ENCODE measurements at regions not wholly inside any gene's neighbourhood (a gene's known extent, or its start where the extent isn't known, plus 50 kb on each side); places are given as distances from the start of the nearest gene placed in this dataset.

- WGBS = 95% methylated on average over 1 of the region's 1 CpG
- no peaks in the 10 kb centered on the region for H3K27me3 ChIP-seq (ENCODE audit: control insufficient read depth in 2 of 2, insufficient read depth in 1 of 2, low read length in 1 of 2)
- no peak overlapping the region for H3K4me3 ChIP-seq (ENCODE audit: low read length in 2 of 2)
- H3K4me1 ChIP-seq (ENCODE audit: control insufficient read depth in 2 of 2, insufficient read depth in 2 of 2, low read length in 2 of 2) = no peaks in the 10 kb centered on the region
- H3K36me3 ChIP-seq (ENCODE audit: control insufficient read depth in 2 of 2, insufficient read depth in 2 of 2, low read length in 1 of 2) = no peaks in the 10 kb centered on the region
- H3K9me3 ChIP-seq (ENCODE audit: control insufficient read depth in 2 of 2, insufficient read depth in 1 of 2, low read length in 1 of 2) = no peaks in the 10 kb centered on the region
- H3K27ac ChIP-seq (ENCODE audit: low read depth in 1 of 2, low read length in 1 of 2) = no peak overlapping the region
- DNase-seq (ENCODE audit: low read depth in 6 of 9, low spot score in 9 of 9) = no peak
These were observed 833.9 kb downstream of the TUSC7 start for GRCh38 chr3:117543521-117543920.

- H3K36me3 ChIP-seq (ENCODE audit: control insufficient read depth in 2 of 2, insufficient read depth in 2 of 2, low read length in 1 of 2) = no peaks in the 10 kb centered on the region
- no peaks in the 10 kb centered on the region for H3K9me3 ChIP-seq (ENCODE audit: control insufficient read depth in 2 of 2, insufficient read depth in 1 of 2, low read length in 1 of 2)
- 90% methylated on average over 4 of the region's 4 CpGs for WGBS
- H3K4me3 ChIP-seq (ENCODE audit: low read length in 2 of 2) = no peak overlapping the region
- no peak overlapping the region for H3K27ac ChIP-seq (ENCODE audit: low read depth in 1 of 2, low read length in 1 of 2)
- H3K4me1 ChIP-seq (ENCODE audit: control insufficient read depth in 2 of 2, insufficient read depth in 2 of 2, low read length in 2 of 2) = no peaks in the 10 kb centered on the region
- DNase-seq (ENCODE audit: low read depth in 6 of 9, low spot score in 9 of 9) = no peak
- no peaks in the 10 kb centered on the region for H3K27me3 ChIP-seq (ENCODE audit: control insufficient read depth in 2 of 2, insufficient read depth in 1 of 2, low read length in 1 of 2)
These were observed 835.9 kb downstream of the TUSC7 start for GRCh38 chr3:117545484-117545883.

GRCh38 chr3:117547956-117548550, 838.5 kb downstream of the TUSC7 start:
- no peak for DNase-seq (ENCODE audit: low read depth in 6 of 9, low spot score in 9 of 9)
- H3K27me3 ChIP-seq (ENCODE audit: control insufficient read depth in 2 of 2, insufficient read depth in 1 of 2, low read length in 1 of 2) = no peaks in the 10 kb centered on the region
- 91% methylated on average over 2 of the region's 2 CpGs for WGBS
- no peak overlapping the region for H3K27ac ChIP-seq (ENCODE audit: low read depth in 1 of 2, low read length in 1 of 2)
- no peak overlapping the region for H3K4me3 ChIP-seq (ENCODE audit: low read length in 2 of 2)
- no peaks in the 10 kb centered on the region for H3K4me1 ChIP-seq (ENCODE audit: control insufficient read depth in 2 of 2, insufficient read depth in 2 of 2, low read length in 2 of 2)
- no peaks in the 10 kb centered on the region for H3K9me3 ChIP-seq (ENCODE audit: control insufficient read depth in 2 of 2, insufficient read depth in 1 of 2, low read length in 1 of 2)
- no peaks in the 10 kb centered on the region for H3K36me3 ChIP-seq (ENCODE audit: control insufficient read depth in 2 of 2, insufficient read depth in 2 of 2, low read length in 1 of 2)

GRCh38 chr3:117548600-117548999, 839.0 kb downstream of the TUSC7 start:
- WGBS = 87% methylated on average over 3 of the region's 3 CpGs

GRCh38 chr3:117549716-117550115, 840.1 kb downstream of the TUSC7 start:
- H3K4me1 ChIP-seq (ENCODE audit: control insufficient read depth in 2 of 2, insufficient read depth in 2 of 2, low read length in 2 of 2) = no peaks in the 10 kb centered on the region
- 92% methylated on average over 2 of the region's 2 CpGs for WGBS
- no peaks in the 10 kb centered on the region for H3K27me3 ChIP-seq (ENCODE audit: control insufficient read depth in 2 of 2, insufficient read depth in 1 of 2, low read length in 1 of 2)
- H3K36me3 ChIP-seq (ENCODE audit: control insufficient read depth in 2 of 2, insufficient read depth in 2 of 2, low read length in 1 of 2) = no peaks in the 10 kb centered on the region
- no peaks in the 10 kb centered on the region for H3K9me3 ChIP-seq (ENCODE audit: control insufficient read depth in 2 of 2, insufficient read depth in 1 of 2, low read length in 1 of 2)
- no peak overlapping the region for H3K4me3 ChIP-seq (ENCODE audit: low read length in 2 of 2)
- no peak for DNase-seq (ENCODE audit: low read depth in 6 of 9, low spot score in 9 of 9)
- H3K27ac ChIP-seq (ENCODE audit: low read depth in 1 of 2, low read length in 1 of 2) = no peak overlapping the region

More at GRCh38 chr3:117548600-117548999, 839.0 kb downstream of the TUSC7 start:
- Histone ChIP-seq H3K4me1 (ENCODE audit: control insufficient read depth in 2 of 2, insufficient read depth in 2 of 2, low read length in 2 of 2) (no peaks in the 10 kb centered on the region), H3K36me3 (ENCODE audit: control insufficient read depth in 2 of 2, insufficient read depth in 2 of 2, low read length in 1 of 2) (no peaks in the 10 kb centered on the region), H3K27ac (ENCODE audit: low read depth in 1 of 2, low read length in 1 of 2) (no peak overlapping the region), H3K27me3 (ENCODE audit: control insufficient read depth in 2 of 2, insufficient read depth in 1 of 2, low read length in 1 of 2) (no peaks in the 10 kb centered on the region), H3K9me3 (ENCODE audit: control insufficient read depth in 2 of 2, insufficient read depth in 1 of 2, low read length in 1 of 2) (no peaks in the 10 kb centered on the region), H3K4me3 (ENCODE audit: low read length in 2 of 2) (no peak overlapping the region)
- DNase-seq (ENCODE audit: low read depth in 6 of 9, low spot score in 9 of 9) = no peak

GRCh38 chr3:117550766-117551165, 841.2 kb downstream of the TUSC7 start:
- WGBS = 88% methylated on average over 2 of the region's 2 CpGs
- H3K27me3 ChIP-seq (ENCODE audit: control insufficient read depth in 2 of 2, insufficient read depth in 1 of 2, low read length in 1 of 2) = no peaks in the 10 kb centered on the region
- no peaks in the 10 kb centered on the region for H3K4me1 ChIP-seq (ENCODE audit: control insufficient read depth in 2 of 2, insufficient read depth in 2 of 2, low read length in 2 of 2)
- DNase-seq (ENCODE audit: low read depth in 6 of 9, low spot score in 9 of 9) = no peak
- H3K9me3 ChIP-seq (ENCODE audit: control insufficient read depth in 2 of 2, insufficient read depth in 1 of 2, low read length in 1 of 2) = no peaks in the 10 kb centered on the region
- no peak overlapping the region for H3K4me3 ChIP-seq (ENCODE audit: low read length in 2 of 2)
- no peak overlapping the region for H3K27ac ChIP-seq (ENCODE audit: low read depth in 1 of 2, low read length in 1 of 2)
- no peaks in the 10 kb centered on the region for H3K36me3 ChIP-seq (ENCODE audit: control insufficient read depth in 2 of 2, insufficient read depth in 2 of 2, low read length in 1 of 2)

- Histone ChIP-seq H3K9me3 (ENCODE audit: control insufficient read depth in 2 of 2, insufficient read depth in 1 of 2, low read length in 1 of 2) (no peaks in the 10 kb centered on the region), H3K4me1 (ENCODE audit: control insufficient read depth in 2 of 2, insufficient read depth in 2 of 2, low read length in 2 of 2) (no peaks in the 10 kb centered on the region), H3K36me3 (ENCODE audit: control insufficient read depth in 2 of 2, insufficient read depth in 2 of 2, low read length in 1 of 2) (no peaks in the 10 kb centered on the region), H3K4me3 (ENCODE audit: low read length in 2 of 2) (no peak overlapping the region), H3K27ac (ENCODE audit: low read depth in 1 of 2, low read length in 1 of 2) (no peak overlapping the region), H3K27me3 (ENCODE audit: control insufficient read depth in 2 of 2, insufficient read depth in 1 of 2, low read length in 1 of 2) (no peaks in the 10 kb centered on the region)
- 84% methylated on average over 2 of the region's 2 CpGs for WGBS
- DNase-seq (ENCODE audit: low read depth in 6 of 9, low spot score in 9 of 9) = peak in 1 of 9 donors; percentile 5
These were observed 843.9 kb downstream of the TUSC7 start for GRCh38 chr3:117553461-117553860.

GRCh38 chr3:117556646-117557407, 847.2 kb downstream of the TUSC7 start:
- Histone ChIP-seq H3K9me3 (ENCODE audit: control insufficient read depth in 2 of 2, insufficient read depth in 1 of 2, low read length in 1 of 2) (no peaks in the 10 kb centered on the region), H3K4me3 (ENCODE audit: low read length in 2 of 2) (no peak overlapping the region), H3K4me1 (ENCODE audit: control insufficient read depth in 2 of 2, insufficient read depth in 2 of 2, low read length in 2 of 2) (no peaks in the 10 kb centered on the region), H3K27ac (ENCODE audit: low read depth in 1 of 2, low read length in 1 of 2) (no peak overlapping the region), H3K27me3 (ENCODE audit: control insufficient read depth in 2 of 2, insufficient read depth in 1 of 2, low read length in 1 of 2) (no peaks in the 10 kb centered on the region), H3K36me3 (ENCODE audit: control insufficient read depth in 2 of 2, insufficient read depth in 2 of 2, low read length in 1 of 2) (no peaks in the 10 kb centered on the region)
- 75% methylated on average over 2 of the region's 2 CpGs for WGBS
- DNase-seq (ENCODE audit: low read depth in 6 of 9, low spot score in 9 of 9) = no peak

GRCh38 chr3:117557464-117558090, 848.0 kb downstream of the TUSC7 start:
- H3K4me1 ChIP-seq (ENCODE audit: control insufficient read depth in 2 of 2, insufficient read depth in 2 of 2, low read length in 2 of 2) = no peaks in the 10 kb centered on the region
- no peak overlapping the region for H3K27ac ChIP-seq (ENCODE audit: low read depth in 1 of 2, low read length in 1 of 2)
- no peaks in the 10 kb centered on the region for H3K36me3 ChIP-seq (ENCODE audit: control insufficient read depth in 2 of 2, insufficient read depth in 2 of 2, low read length in 1 of 2)
- no peaks in the 10 kb centered on the region for H3K9me3 ChIP-seq (ENCODE audit: control insufficient read depth in 2 of 2, insufficient read depth in 1 of 2, low read length in 1 of 2)
- 90% methylated on average over 2 of the region's 2 CpGs for WGBS
- H3K4me3 ChIP-seq (ENCODE audit: low read length in 2 of 2) = no peak overlapping the region
- no peak for DNase-seq (ENCODE audit: low read depth in 6 of 9, low spot score in 9 of 9)
- no peaks in the 10 kb centered on the region for H3K27me3 ChIP-seq (ENCODE audit: control insufficient read depth in 2 of 2, insufficient read depth in 1 of 2, low read length in 1 of 2)
